Astrocyte of the cerebellum (primary cell): ENCODE measurements at regions not wholly inside any gene's neighbourhood (a gene's known extent, or its start where the extent isn't known, plus 50 kb on each side); places are given as distances from the start of the nearest gene placed in this dataset.

Experiments used
- DNase-seq: peaks from one replicate; pipeline ENCODE4 v3.0.0-alpha.2; 2011; ENCODE audit warnings: low read depth
- H3K4me3 ChIP-seq: 2 replicates; pipeline ENCODE4 v1.5.1; 2011; ENCODE audit warnings: mild to moderate bottlenecking, low read depth, low read length, moderate library complexity
- CTCF ChIP-seq: IDR thresholded peaks from 2 replicates; pipeline ENCODE4 v1.5.1; 2012; ENCODE audit warnings: low read length, low read depth, moderate library complexity, mild to moderate bottlenecking; ENCODE audit errors: missing control alignments
- in situ Hi-C: cut with HindIII; loops from 2 replicates; pipeline ENCODE4 v1.10.0; 2017; ENCODE audit warnings: low sequenced_read_pairs

DNA sequence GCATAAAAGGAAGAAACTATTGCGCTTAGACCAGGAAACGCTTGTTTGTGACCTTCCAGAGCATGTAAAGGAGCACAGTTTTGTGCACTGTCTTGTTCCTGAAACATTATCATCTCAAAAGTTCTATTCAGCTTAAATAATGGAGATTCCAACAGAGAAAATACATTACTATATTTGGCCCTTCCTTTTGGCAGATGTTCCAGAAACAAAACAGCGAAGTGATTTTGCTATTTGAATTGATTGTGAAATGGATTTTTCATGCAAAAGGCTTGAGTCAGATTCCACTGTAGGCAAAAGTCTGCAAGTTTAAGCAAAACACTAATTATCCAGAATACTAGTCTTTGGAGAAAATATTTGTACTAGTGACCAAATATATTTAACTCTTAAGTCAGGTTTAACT is 80.3 kb upstream of the PTBP2 start:
- TF ChIP-seq CTCF: no peak
- in situ Hi-C loops: no loop called here
- no peak for DNase-seq
- no peak overlapping the region for H3K4me3 ChIP-seq

DNA sequence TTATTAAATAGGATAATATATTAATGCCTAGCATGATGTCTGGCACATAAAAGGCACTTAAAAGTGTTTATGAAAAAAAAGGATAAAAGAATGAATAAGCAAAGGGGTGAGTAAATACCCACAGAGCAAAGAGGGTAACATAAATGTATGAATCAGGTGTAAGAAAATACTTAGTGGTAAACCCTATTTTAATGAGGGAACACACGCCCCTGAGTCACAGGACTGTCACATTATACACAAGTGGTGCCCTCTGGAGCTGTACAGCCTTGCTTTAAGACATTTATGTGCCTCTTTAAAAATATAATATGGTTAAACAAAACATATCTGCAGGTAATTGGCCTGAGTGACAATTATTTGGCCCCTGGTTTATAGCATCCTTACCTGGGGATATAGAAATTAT is 78.1 kb upstream of the PTBP2 start:
- TF ChIP-seq CTCF: no peak
- in situ Hi-C loops: no loop called here
- no peak for DNase-seq
- no peak overlapping the region for H3K4me3 ChIP-seq

- no peak for DNase-seq
- in situ Hi-C loops: no loop called here
- no peak overlapping the region for H3K4me3 ChIP-seq
- TF ChIP-seq CTCF: no peak
These were observed 72.3 kb upstream of the PTBP2 start for GRCh38 chr1:96649301-96649700.

GRCh38 chr1:96651517-96651916 is 70.1 kb upstream of the PTBP2 start:
- no peak for TF ChIP-seq CTCF
- in situ Hi-C loops: no loop called here
- no peak overlapping the region for H3K4me3 ChIP-seq
- DNase-seq: no peak

DNA sequence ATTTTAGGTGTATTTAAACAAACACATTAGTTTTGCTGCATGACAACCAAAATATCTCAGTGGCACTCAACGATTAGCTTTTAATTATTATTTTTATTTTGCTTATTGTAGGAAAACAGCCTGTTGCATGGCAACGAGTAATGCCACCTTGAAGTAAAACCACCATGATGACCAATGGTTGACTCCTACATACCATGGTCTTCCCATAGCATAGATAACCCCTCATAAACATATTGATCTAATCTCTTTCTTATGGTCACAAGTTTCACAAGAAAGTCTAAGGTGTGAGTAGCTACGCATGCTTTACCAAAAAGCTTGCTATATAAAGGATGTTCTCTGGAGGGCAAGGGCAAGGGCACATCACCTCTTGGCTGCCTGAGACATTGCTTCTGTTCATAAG is 61.5 kb upstream of the PTBP2 start:
- TF ChIP-seq CTCF: no peak
- DNase-seq: no peak
- in situ Hi-C loops: no loop called here
- H3K4me3 ChIP-seq: no peak overlapping the region

DNA sequence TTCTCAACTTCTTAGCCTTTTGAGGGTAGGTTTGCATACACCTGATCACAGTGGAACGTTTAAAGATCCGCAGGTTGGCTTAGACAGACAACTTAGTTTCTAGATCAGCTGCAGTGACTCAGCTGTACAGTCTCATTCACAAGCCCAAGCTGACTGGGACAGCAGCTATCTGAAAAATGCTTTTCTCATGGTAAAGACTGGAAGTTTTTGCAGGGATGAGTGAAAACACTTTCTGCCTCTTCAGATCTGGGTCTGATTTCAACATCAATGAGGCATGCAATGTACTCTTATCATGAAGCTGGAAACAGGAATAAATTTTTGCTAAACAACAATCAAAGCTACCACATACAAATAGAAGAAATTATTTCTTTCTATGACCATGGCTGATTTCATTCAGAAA is 61.1 kb upstream of the PTBP2 start:
- no peak for DNase-seq
- in situ Hi-C loops: no loop called here
- TF ChIP-seq CTCF: no peak

More for the DNA sequence above, 61.1 kb upstream of the PTBP2 start:
- no peak overlapping the region for H3K4me3 ChIP-seq
